Neutrophil (primary cell): ENCODE measurements at regions not wholly inside any gene's neighbourhood (a gene's known extent, or its start where the extent isn't known, plus 50 kb on each side); places are given as distances from the start of the nearest gene placed in this dataset.

Experiments
- H3K27ac ChIP-seq: fragments of 200-600 bp; sonication (generic); 2 replicates; pipeline ENCODE4 v1.5.1; 2016; ENCODE audit warnings: mild to moderate bottlenecking, moderate library complexity
- H3K27me3 ChIP-seq: fragments of 200-600 bp; sonication (generic); 2 replicates; pipeline ENCODE4 v1.6.0; 2016; ENCODE audit warnings: mild to moderate bottlenecking
- H3K36me3 ChIP-seq: fragments of 200-600 bp; sonication (generic); 2 replicates; pipeline ENCODE4 v1.5.1; 2017
- H3K4me1 ChIP-seq, 2 experiments: fragments of 200-600 bp in 1 of 2; sonication (generic) in 1 of 2; 1 replicate in 1 of 2; 2 replicates in 1 of 2; pipeline versions ENCODE4 v1.5.1 to v1.6.1; 2013 to 2016; ENCODE audit warnings: low read depth in 1 of 2, low read length in 1 of 2, mild to moderate bottlenecking in 1 of 2, moderate library complexity in 1 of 2; ENCODE audit not compliant: control insufficient read depth in 1 of 2, insufficient read depth in 1 of 2
- H3K4me3 ChIP-seq, 2 experiments: fragments of 200-600 bp in 1 of 2; sonication (generic) in 1 of 2; 1 replicate in 1 of 2; 2 replicates in 1 of 2; pipeline ENCODE4 v1.5.1; 2013 to 2016; ENCODE audit warnings: low read depth in 1 of 2, low read length in 1 of 2, mild to moderate bottlenecking in 1 of 2, moderate library complexity in 1 of 2
- H3K9me3 ChIP-seq: fragments of 200-600 bp; sonication (generic); 2 replicates; pipeline ENCODE4 v1.5.1; 2016
- CTCF ChIP-seq: fragments of 200-600 bp; sonication (generic); IDR thresholded peaks from 2 replicates; pipeline ENCODE4 v1.5.1; 2016; ENCODE audit warnings: antibody characterized with exemption

GRCh38 chr12:28824193-28824846 lies 324.8 kb upstream of the FAR2 start:
- no peaks in the 10 kb centered on the region for H3K9me3 ChIP-seq
- H3K36me3 ChIP-seq = no peaks in the 10 kb centered on the region
- H3K4me3 ChIP-seq = no peak overlapping the region
- no peak overlapping the region for H3K27ac ChIP-seq
- no peaks in the 10 kb centered on the region for H3K4me1 ChIP-seq
- no peaks in the 10 kb centered on the region for H3K27me3 ChIP-seq
- TF ChIP-seq CTCF = no peak

GRCh38 chr12:28824849-28825248 lies 324.2 kb upstream of the FAR2 start:
- Histone ChIP-seq H3K27ac (no peak overlapping the region), H3K27me3 (no peaks in the 10 kb centered on the region), H3K4me3 (no peak overlapping the region), H3K36me3 (no peaks in the 10 kb centered on the region), H3K4me1 (no peaks in the 10 kb centered on the region), H3K9me3 (no peaks in the 10 kb centered on the region)
- no peak for TF ChIP-seq CTCF

DNA sequence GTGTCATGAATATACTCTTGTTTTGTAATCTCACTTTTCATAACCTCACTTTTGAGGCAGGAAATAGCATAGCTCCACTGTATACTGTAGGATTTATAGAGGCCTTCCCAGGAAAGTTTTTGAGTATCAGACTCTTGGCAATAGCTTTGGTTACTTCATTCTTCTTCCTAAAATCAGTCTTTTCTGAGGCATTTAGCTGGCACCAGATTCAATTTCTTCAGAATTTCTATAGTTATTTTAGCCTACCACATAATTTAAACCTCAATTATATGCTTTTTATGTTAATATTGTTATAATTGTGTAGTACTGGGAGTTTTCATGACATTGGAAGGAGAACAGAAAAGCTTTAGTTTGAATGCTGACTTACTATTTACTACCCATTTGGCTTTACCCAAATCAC lies 322.3 kb upstream of the FAR2 start:
- TF ChIP-seq CTCF = no peak
- no peak overlapping the region for H3K27ac ChIP-seq
- H3K4me1 ChIP-seq = no peaks in the 10 kb centered on the region
- H3K9me3 ChIP-seq = no peaks in the 10 kb centered on the region
- no peaks in the 10 kb centered on the region for H3K27me3 ChIP-seq
- H3K4me3 ChIP-seq = no peak overlapping the region
- H3K36me3 ChIP-seq = no peaks in the 10 kb centered on the region

GRCh38 chr12:28827861-28828260 lies 321.2 kb upstream of the FAR2 start:
- Histone ChIP-seq H3K9me3 (no peaks in the 10 kb centered on the region), H3K27me3 (no peaks in the 10 kb centered on the region), H3K27ac (no peak overlapping the region), H3K4me3 (no peak overlapping the region), H3K4me1 (no peaks in the 10 kb centered on the region), H3K36me3 (no peaks in the 10 kb centered on the region)
- no peak for TF ChIP-seq CTCF

- Histone ChIP-seq H3K4me3 (no peak overlapping the region), H3K4me1 (no peaks in the 10 kb centered on the region), H3K27me3 (no peaks in the 10 kb centered on the region), H3K9me3 (no peaks in the 10 kb centered on the region), H3K27ac (no peak overlapping the region), H3K36me3 (no peaks in the 10 kb centered on the region)
- TF ChIP-seq CTCF = no peak
Measured at GRCh38 chr12:28828318-28828717, 320.8 kb upstream of the FAR2 start.

GRCh38 chr12:28830491-28830890 lies 318.6 kb upstream of the FAR2 start:
- no peak for TF ChIP-seq CTCF
- Histone ChIP-seq H3K36me3 (no peaks in the 10 kb centered on the region), H3K4me1 (no peaks in the 10 kb centered on the region), H3K9me3 (no peaks in the 10 kb centered on the region), H3K27me3 (no peaks in the 10 kb centered on the region), H3K4me3 (no peak overlapping the region), H3K27ac (no peak overlapping the region)
